VCaP (cell line): ENCODE measurements at regions not wholly inside any gene's neighbourhood (a gene's known extent, or its start where the extent isn't known, plus 50 kb on each side); places are given as distances from the start of the nearest gene placed in this dataset.

ENCODE experiments used
- H3K27ac ChIP-seq: fragments of 450-650 bp; 2 replicates; pipeline ENCODE4 v1.5.1; 2017
- CTCF ChIP-seq: fragments of 450-650 bp; conservative IDR thresholded peaks from 2 replicates; pipeline ENCODE4 v1.5.1; 2017; ENCODE audit warnings: mild to moderate bottlenecking, moderate library complexity

- no peak for TF ChIP-seq CTCF
- H3K27ac ChIP-seq, result no peak overlapping the region
Measured at GRCh38 chr3:139095803-139096466, 51.2 kb upstream of the PRR23C start.

- TF ChIP-seq CTCF, result no peak
- H3K27ac ChIP-seq, result no peak overlapping the region
Measured at GRCh38 chr3:139096670-139097069, 52.0 kb upstream of the PRR23C start.

- TF ChIP-seq CTCF, result no peak
- H3K27ac ChIP-seq, result no peak overlapping the region
Measured at GRCh38 chr3:139098391-139098790, 53.7 kb upstream of the PRR23C start.

GRCh38 chr3:139099968-139100817, 55.5 kb upstream of the PRR23C start:
- no peak for TF ChIP-seq CTCF
- no peak overlapping the region for H3K27ac ChIP-seq

GRCh38 chr3:139100821-139101220, 56.1 kb upstream of the PRR23C start:
- no peak overlapping the region for H3K27ac ChIP-seq
- no peak for TF ChIP-seq CTCF

GRCh38 chr3:139101396-139101795, 56.7 kb upstream of the PRR23C start:
- no peak for TF ChIP-seq CTCF
- no peak overlapping the region for H3K27ac ChIP-seq

- no peak for TF ChIP-seq CTCF
- no peak overlapping the region for H3K27ac ChIP-seq
Measured at GRCh38 chr3:139103484-139103883, 58.8 kb upstream of the PRR23C start.
